AG09309 (cell line): ENCODE measurements at regions not wholly inside any gene's neighbourhood (a gene's known extent, or its start where the extent isn't known, plus 50 kb on each side); places are given as distances from the start of the nearest gene placed in this dataset.
"Not testable (repeated sequence)": the region's sequence is repeated elsewhere in the genome, so short reads cannot be mapped to it uniquely, and the experiment has no call there.

Experiments used
- DNase-seq: peaks from one replicate; pipeline ENCODE4 v3.0.0-alpha.2; 2010; ENCODE audit warnings: low read depth
- H3K4me3 ChIP-seq: 2 replicates; pipeline ENCODE4 v1.5.1; 2011; ENCODE audit warnings: mild to moderate bottlenecking, low read depth, low read length, moderate library complexity; ENCODE audit not compliant: control insufficient read depth
- CTCF ChIP-seq: IDR thresholded peaks from 2 replicates; pipeline ENCODE4 v1.5.1; 2011; ENCODE audit warnings: mild to moderate bottlenecking, low read depth, low read length, inconsistent platforms; ENCODE audit not compliant: insufficient read depth, control insufficient read depth; ENCODE audit errors: missing control alignments

GRCh38 chr12:25681580-25681979 lies 128.5 kb upstream of the LMNTD1 start:
- no peak for DNase-seq
- no peak for TF ChIP-seq CTCF
- no peak overlapping the region for H3K4me3 ChIP-seq

GRCh38 chr12:25682421-25682820 lies 129.3 kb upstream of the LMNTD1 start:
- no peak overlapping the region for H3K4me3 ChIP-seq
- TF ChIP-seq CTCF: no peak
- no peak for DNase-seq

DNA sequence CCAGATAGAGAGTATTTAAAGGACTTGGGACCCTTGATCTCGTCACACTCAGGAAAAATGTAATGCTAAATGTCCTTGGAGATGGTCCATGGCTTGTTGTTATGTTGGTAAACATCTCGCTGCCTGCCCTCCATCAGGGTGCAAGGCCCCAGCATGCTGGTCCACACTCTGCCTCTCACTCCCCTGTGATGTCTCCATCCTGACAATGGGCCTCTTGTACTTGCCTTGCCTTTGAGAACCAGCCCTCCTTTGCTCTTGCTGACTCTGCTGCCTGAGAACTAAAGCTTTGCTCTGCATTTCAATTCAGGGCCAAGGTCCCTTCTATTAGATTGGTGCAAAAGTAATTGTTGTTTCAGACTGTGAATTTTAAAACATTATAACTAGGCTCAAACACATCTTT lies 131.0 kb upstream of the LMNTD1 start:
- no peak for TF ChIP-seq CTCF
- DNase-seq: no peak
- no peak overlapping the region for H3K4me3 ChIP-seq

GRCh38 chr12:25686351-25686750 lies 133.3 kb upstream of the LMNTD1 start:
- DNase-seq: no peak
- TF ChIP-seq CTCF: no peak

DNA sequence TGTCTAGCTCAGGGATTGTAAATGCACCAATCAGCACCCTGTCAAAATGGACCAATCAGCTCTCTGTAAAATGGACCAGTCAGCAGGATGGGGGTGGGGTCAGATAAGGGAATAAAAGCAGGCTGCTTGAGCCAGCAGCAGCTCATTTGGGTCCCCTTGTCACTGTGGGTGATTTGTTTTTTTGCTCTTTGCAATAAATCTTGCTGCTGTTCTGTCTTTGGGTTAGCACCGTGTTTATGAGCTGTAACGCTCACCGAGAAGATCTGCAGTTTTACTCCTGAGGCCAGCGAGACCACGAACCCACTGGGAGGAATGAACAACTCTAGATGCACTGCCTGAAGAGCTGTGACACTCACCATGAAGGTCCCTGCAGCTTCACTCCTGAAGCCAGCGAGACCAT lies 134.1 kb upstream of the LMNTD1 start:
- no peak overlapping the region for H3K4me3 ChIP-seq
- DNase-seq: no peak
- TF ChIP-seq CTCF: no peak

More at GRCh38 chr12:25686351-25686750, 133.3 kb upstream of the LMNTD1 start:
- no peak overlapping the region for H3K4me3 ChIP-seq

GRCh38 chr12:25688851-25689250 lies 135.8 kb upstream of the LMNTD1 start:
- not testable (repeated sequence) for H3K4me3 ChIP-seq, DNase-seq

GRCh38 chr12:25689996-25690501 lies 137.0 kb upstream of the LMNTD1 start:
- DNase-seq: no peak
- no peak overlapping the region for H3K4me3 ChIP-seq
- TF ChIP-seq CTCF: no peak
